H1 (cell line): ENCODE measurements at regions not wholly inside any gene's neighbourhood (a gene's known extent, or its start where the extent isn't known, plus 50 kb on each side); places are given as distances from the start of the nearest gene placed in this dataset.

ENCODE experiments used
- CTCF ChIA-PET: fragments of 300-600 bp; sonication (Branson Sonifier 250); formaldehyde crosslinking; loops from one replicate; lab custom pipeline; 2021; ENCODE audit not compliant: partially characterized antibody; lab: Charles Lee
- POLR2A ChIA-PET: fragments of 300-600 bp; sonication (Branson Sonifier 250); formaldehyde crosslinking; loops from one replicate; lab custom pipeline; 2021; ENCODE audit warnings: inconsistent platforms; ENCODE audit not compliant: partially characterized antibody; lab: Charles Lee
- DNase-seq, 2 experiments: peaks; one replicate each; pipeline versions ENCODE4 v3.0.0 to v3.0.0-alpha.2; 2010 to 2022; ENCODE audit warnings: low spot score in 2 of 2, low read depth in 1 of 2, mixed read lengths in 1 of 2
- FAIRE-seq: peaks from 2 replicates; lab custom pipeline; 2011; peaks lifted over from hg19 to GRCh38; lab: Jason Lieb, UNC
- H2AFZ ChIP-seq: 2 replicates; pipeline ENCODE4 v1.8.1; 2012; ENCODE audit warnings: low read length, inconsistent platforms
- H2AK5ac ChIP-seq: 2 replicates; pipeline ENCODE4 v1.6.1; 2013; ENCODE audit warnings: low read depth, low read length
- H2BK120ac ChIP-seq: replicated peaks from 2 replicates; pipeline ENCODE3; 2013; ENCODE audit warnings: low read depth, low read length, inconsistent platforms
- H2BK12ac ChIP-seq: 2 replicates; pipeline ENCODE4 v1.6.1; 2013; ENCODE audit warnings: low read depth, low read length
- H2BK15ac ChIP-seq: 2 replicates; pipeline ENCODE4 v1.6.1; 2013; ENCODE audit warnings: low read length
- H2BK20ac ChIP-seq: 2 replicates; pipeline ENCODE4 v1.6.1; 2013; ENCODE audit warnings: low read length
- H2BK5ac ChIP-seq: 2 replicates; pipeline ENCODE4 v1.6.1; 2013; ENCODE audit warnings: low read depth, low read length
- H3K14ac ChIP-seq: 2 replicates; pipeline ENCODE4 v1.6.1; 2013; ENCODE audit warnings: inconsistent platforms; ENCODE audit not compliant: insufficient read length
- H3K18ac ChIP-seq: 2 replicates; pipeline ENCODE4 v1.6.1; 2013; ENCODE audit warnings: low read length; ENCODE audit errors: extremely low read depth
- H3K23ac ChIP-seq: 2 replicates; pipeline ENCODE4 v1.6.1; 2013; ENCODE audit warnings: inconsistent platforms; ENCODE audit not compliant: insufficient read length
- H3K23me2 ChIP-seq: 2 replicates; pipeline ENCODE4 v1.6.1; 2013; ENCODE audit warnings: low read depth, low read length
- H3K27ac ChIP-seq: 2 replicates; pipeline ENCODE4 v1.6.1; 2011; ENCODE audit warnings: low read depth, low read length, inconsistent platforms
- H3K27me3 ChIP-seq, 4 experiments: replicated peaks in 1 of 4; 1 replicate in 1 of 4; 2 replicates in 3 of 4; pipeline versions ENCODE4 v1.6.1 to v1.8.1; 2011 to 2013; ENCODE audit warnings: low read length in 3 of 4, mild to moderate bottlenecking in 3 of 4, inconsistent platforms in 2 of 4, mixed read lengths in 2 of 4, moderate library complexity in 1 of 4; ENCODE audit not compliant: control insufficient read depth in 3 of 4, insufficient read depth in 3 of 4; ENCODE audit errors: extremely low read depth in 1 of 4
- H3K36me3 ChIP-seq, 4 experiments: 2 replicates each; pipeline versions ENCODE4 v1.6.1 to v1.8.1; 2011 to 2013; ENCODE audit warnings: mild to moderate bottlenecking in 4 of 4, low read length in 3 of 4, moderate library complexity in 2 of 4, control low read depth in 1 of 4, inconsistent platforms in 1 of 4; ENCODE audit not compliant: insufficient read depth in 4 of 4, control insufficient read depth in 2 of 4
- H3K4ac ChIP-seq: replicated peaks from 2 replicates; pipeline ENCODE3; 2013; ENCODE audit warnings: low read length, low read depth, mixed read lengths, inconsistent platforms; ENCODE audit not compliant: insufficient read length
- H3K4me1 ChIP-seq, 4 experiments: replicated peaks in 1 of 4; 1 replicate in 1 of 4; 2 replicates in 3 of 4; pipeline versions ENCODE4 v1.6.1 to v1.8.1; 2011 to 2013; ENCODE audit warnings: low read length in 3 of 4, inconsistent platforms in 2 of 4, mixed read lengths in 1 of 4; ENCODE audit not compliant: insufficient read depth in 4 of 4, control insufficient read depth in 3 of 4
- H3K4me2 ChIP-seq, 2 experiments: 2 replicates each; pipeline versions ENCODE4 v1.6.1 to v1.8.1; 2011 to 2013; ENCODE audit warnings: low read depth in 2 of 2, low read length in 2 of 2, control low read depth in 1 of 2, inconsistent platforms in 1 of 2, mild to moderate bottlenecking in 1 of 2; ENCODE audit not compliant: insufficient read depth in 1 of 2
- H3K4me3 ChIP-seq, 4 experiments: fragments of 200-600, 300-600 bp in 1 of 4; sonication (generic), shearing (Covaris generic), sonication (Bioruptor Twin) in 1 of 4; 2 replicates each; pipeline versions ENCODE4 v1.5.1 to v1.8.1; 2011 to 2016; ENCODE audit warnings: low read length in 4 of 4, low read depth in 3 of 4, control low read depth in 2 of 4, inconsistent platforms in 2 of 4, mild to moderate bottlenecking in 2 of 4, mixed read lengths in 1 of 4, moderate library complexity in 1 of 4; ENCODE audit not compliant: insufficient read depth in 2 of 4; ENCODE audit errors: extremely low read depth in 1 of 4
- H3K56ac ChIP-seq: replicated peaks from 2 replicates; pipeline ENCODE3; 2013; ENCODE audit warnings: low read depth, mild to moderate bottlenecking, mixed read lengths, low read length, inconsistent platforms; ENCODE audit not compliant: insufficient read length
- H3K79me1 ChIP-seq: 2 replicates; pipeline ENCODE4 v1.6.1; 2013; ENCODE audit warnings: low read depth, low read length, control low read depth
- H3K79me2 ChIP-seq, 2 experiments: 2 replicates each; pipeline versions ENCODE4 v1.6.1 to v1.8.1; 2012 to 2013; ENCODE audit warnings: low read length in 2 of 2, mild to moderate bottlenecking in 2 of 2, inconsistent platforms in 1 of 2; ENCODE audit not compliant: insufficient read depth in 2 of 2, control insufficient read depth in 1 of 2
- H3K9ac ChIP-seq, 4 experiments: replicated peaks in 1 of 4; 1 replicate in 1 of 4; 2 replicates in 3 of 4; pipeline versions ENCODE4 v1.6.1 to v1.8.1; 2011 to 2013; ENCODE audit warnings: low read depth in 3 of 4, low read length in 3 of 4, control low read depth in 2 of 4, mild to moderate bottlenecking in 2 of 4, moderate library complexity in 2 of 4, inconsistent platforms in 1 of 4; ENCODE audit errors: extremely low read depth in 1 of 4
- H3K9me3 ChIP-seq, 2 experiments: 2 replicates each; pipeline versions ENCODE4 v1.6.1 to v1.8.1; 2012 to 2013; ENCODE audit warnings: mild to moderate bottlenecking in 2 of 2, moderate library complexity in 2 of 2, control low read depth in 1 of 2, inconsistent platforms in 1 of 2, low read depth in 1 of 2, low read length in 1 of 2, mixed read lengths in 1 of 2; ENCODE audit not compliant: insufficient read depth in 2 of 2
- H4K20me1 ChIP-seq, 2 experiments: replicated peaks in 1 of 2; 2 replicates each; pipeline versions ENCODE3 to v1.8.1; 2011 to 2013; ENCODE audit warnings: inconsistent platforms in 2 of 2, low read length in 2 of 2, mild to moderate bottlenecking in 1 of 2; ENCODE audit not compliant: insufficient read depth in 2 of 2, control insufficient read depth in 1 of 2
- H4K5ac ChIP-seq: 2 replicates; pipeline ENCODE4 v1.6.1; 2013; ENCODE audit warnings: low read length, low read depth, mixed read lengths, inconsistent platforms; ENCODE audit not compliant: insufficient read length
- H4K8ac ChIP-seq: 2 replicates; pipeline ENCODE4 v1.8.0; 2013; ENCODE audit warnings: mild to moderate bottlenecking, moderate library complexity, low read length, inconsistent platforms; ENCODE audit not compliant: insufficient read depth; ENCODE audit errors: extremely low read depth
- H4K91ac ChIP-seq: replicated peaks from 2 replicates; pipeline ENCODE3; 2013; ENCODE audit warnings: low read length, mixed read lengths, inconsistent platforms; ENCODE audit not compliant: insufficient read length
- BRCA1 ChIP-seq: IDR thresholded peaks from 2 replicates; pipeline ENCODE4 v1.6.1; 2012; ENCODE audit warnings: low read depth, low read length, improper control_type of control experiment
- TCF12 ChIP-seq: IDR thresholded peaks from 2 replicates; pipeline ENCODE4 v1.6.1; 2011; ENCODE audit warnings: low read depth, mild to moderate bottlenecking, low read length
- WGBS, 2 experiments: shearing (Covaris generic) in 1 of 2; methylation state at CpG; one replicate each; pipeline versions ENCODE4 v1.1.6 to v1.1.7; 2013 to 2015; ENCODE audit warnings: low lambda C conversion rate in 2 of 2, mixed read lengths in 2 of 2, inconsistent platforms in 1 of 2, low coverage in 1 of 2, missing lambda C conversion rate in 1 of 2; ENCODE audit not compliant: insufficient replicate concordance in 2 of 2, insufficient coverage in 1 of 2, insufficient read length in 1 of 2; ENCODE audit errors: extremely low coverage in 1 of 2, missing lambda C conversion rate in 1 of 2; 5-methylcytosine and 5-hydroxymethylcytosine counted together

- Histone ChIP-seq H3K79me2 (no peaks in the 10 kb centered on the region), H3K14ac (no peak overlapping the region), H3K23ac (no peak overlapping the region), H4K5ac (no peak overlapping the region), H3K23me2 (no peaks in the 10 kb centered on the region), H3K27me3 (no peaks in the 10 kb centered on the region), H3K4me3 (no peak overlapping the region), H3K27ac (no peak overlapping the region), H3K9ac (no peak overlapping the region), H3K79me1 (no peaks in the 10 kb centered on the region), H3K9me3 (no peaks in the 10 kb centered on the region), H2BK5ac (no peak overlapping the region), H3K18ac (no peak overlapping the region), H3K56ac (no peak overlapping the region), H4K20me1 (no peaks in the 10 kb centered on the region), H2AFZ (no peak overlapping the region), H4K91ac (no peak overlapping the region), H2BK12ac (no peak overlapping the region), H2BK20ac (no peak overlapping the region), H3K4me1 (no peaks in the 10 kb centered on the region), H2AK5ac (no peak overlapping the region), H2BK120ac (no peak overlapping the region), H2BK15ac (no peak overlapping the region), H3K36me3 (no peaks in the 10 kb centered on the region), H4K8ac (no peak overlapping the region), H3K4ac (no peak overlapping the region), H3K4me2 (no peak overlapping the region)
- ChIA-PET CTCF (interaction anchor here (1.4 kb wide), 1 partner anchor 10 kb away, joined by 4 read pairs; no protein-coding TSS in a partner anchor), POLR2A (no interaction called here)
- no peak for TF ChIP-seq TCF12
- TF ChIP-seq BRCA1 = no peak
- no peak for DNase-seq
- 84% methylated on average over 2 of the region's 2 CpGs; no CpG with 5 or more reads in 1 of the 2 experiments for WGBS, 2 experiments
- no peak for FAIRE-seq
Observed at GRCh38 chr1:214101246-214101645, 113.5 kb downstream of the PROX1 start.
